ENCODE measurements at regions not wholly inside any gene's neighbourhood (a gene's known extent, or its start where the extent isn't known, plus 50 kb on each side); places are given as distances from the start of the nearest gene placed in this dataset.

GRCh38 chrX:10821293-10821692, 200.9 kb upstream of the MID1 start:
- TF ChIP-seq GATA2 (IDR thresholded peaks at IDR 0.05; ENCODE audit: low read depth, low read length) (no peak), GATA3 (IDR thresholded peaks at IDR 0.05; ENCODE audit: low read depth, low read length) (no peak)

DNA sequence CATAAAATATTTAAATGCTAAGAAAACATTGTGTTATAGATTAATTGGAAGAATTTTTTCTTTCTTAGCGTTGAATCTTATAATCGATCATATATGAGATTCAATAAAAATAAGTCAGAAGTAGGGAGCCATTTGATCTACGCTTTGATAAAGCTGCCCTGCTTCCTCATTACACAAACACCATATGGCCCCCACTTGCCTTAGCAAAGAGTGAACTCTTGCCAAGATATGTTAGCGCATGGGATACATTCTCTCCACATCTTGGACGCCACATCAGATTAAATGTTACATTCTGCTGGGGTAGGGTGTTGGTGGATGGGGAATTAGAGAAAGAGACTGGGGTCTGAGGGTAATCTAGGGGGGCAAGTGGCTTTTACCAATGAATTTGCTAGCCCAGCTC, 207.7 kb upstream of the MID1 start:
- TF ChIP-seq GATA3 (IDR thresholded peaks at IDR 0.05; ENCODE audit: low read depth, low read length) (no peak), GATA2 (IDR thresholded peaks at IDR 0.05; ENCODE audit: low read depth, low read length) (no peak)

- TF ChIP-seq GATA2 (IDR thresholded peaks at IDR 0.05; ENCODE audit: low read depth, low read length): no peak
- TF ChIP-seq GATA3 (IDR thresholded peaks at IDR 0.05; ENCODE audit: low read depth, low read length): no peak
These were observed 208.3 kb upstream of the MID1 start for GRCh38 chrX:10828640-10829039.

DNA sequence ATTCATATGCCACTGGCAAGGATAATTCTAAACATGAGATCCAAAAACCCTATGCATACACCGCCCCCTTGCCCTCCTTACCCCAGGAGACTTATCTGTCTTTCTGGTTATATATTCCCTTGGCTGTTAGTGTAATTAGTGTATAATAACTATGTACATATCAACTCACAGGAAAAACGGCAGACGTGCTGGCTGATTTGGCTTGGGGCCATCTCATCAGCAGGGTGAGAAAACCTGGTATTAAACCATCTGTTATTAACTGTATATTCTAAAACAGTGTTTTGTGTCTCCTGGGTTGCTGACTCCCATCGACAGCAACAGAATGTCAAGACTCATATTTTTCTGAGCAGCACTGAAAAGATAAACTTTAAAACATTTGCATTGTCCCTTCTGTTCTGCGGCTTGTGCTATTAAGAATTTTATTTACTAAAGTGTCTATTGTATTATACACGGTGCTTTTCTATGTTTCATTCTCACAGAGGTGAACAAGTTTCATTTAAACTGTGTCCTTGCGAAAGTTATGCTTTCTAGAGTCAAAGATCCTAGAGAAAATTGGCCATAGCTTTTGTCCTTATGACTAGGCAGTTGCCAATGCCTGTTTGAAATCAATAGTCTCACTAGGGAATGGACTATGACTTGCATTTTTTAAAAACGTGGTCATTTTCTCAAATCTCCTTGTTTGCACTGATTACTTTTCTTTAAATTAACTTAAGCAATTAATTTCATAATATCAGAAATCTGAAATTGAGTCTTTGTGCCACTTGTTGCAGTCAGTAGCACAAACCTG, 211.5 kb upstream of the MID1 start:
- no peak for TF ChIP-seq GATA2 (IDR thresholded peaks at IDR 0.05; ENCODE audit: low read depth, low read length)
- TF ChIP-seq GATA3 (IDR thresholded peaks at IDR 0.05; ENCODE audit: low read depth, low read length): no peak

GRCh38 chrX:10833299-10834169, 213.1 kb upstream of the MID1 start:
- TF ChIP-seq GATA3 (IDR thresholded peaks at IDR 0.05; ENCODE audit: low read depth, low read length): no peak

- TF ChIP-seq GATA2 (IDR thresholded peaks at IDR 0.05; ENCODE audit: low read depth, low read length): no peak
- TF ChIP-seq GATA3 (IDR thresholded peaks at IDR 0.05; ENCODE audit: low read depth, low read length): no peak
These were observed 221.2 kb upstream of the MID1 start for GRCh38 chrX:10841579-10841978.

DNA sequence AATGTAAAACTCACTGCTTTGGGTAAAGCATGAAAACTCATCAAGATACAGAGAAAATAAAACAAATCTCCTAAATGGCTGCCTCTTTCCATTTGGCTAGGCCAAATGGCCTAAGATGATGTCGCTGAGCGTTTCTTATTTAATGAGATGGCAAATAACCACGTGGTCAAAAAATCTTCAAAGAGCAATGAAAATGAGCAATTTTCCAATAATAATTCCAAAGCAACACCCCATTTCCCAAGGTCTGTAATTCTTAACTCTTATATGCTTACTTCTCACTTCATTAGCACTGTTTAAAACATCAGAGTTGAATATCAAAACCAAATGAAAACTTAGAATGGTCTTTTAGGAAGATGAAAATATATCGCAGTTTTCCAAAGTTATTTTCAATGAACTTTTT, 222.3 kb upstream of the MID1 start:
- no peak for TF ChIP-seq GATA3 (IDR thresholded peaks at IDR 0.05; ENCODE audit: low read depth, low read length)
- no peak for TF ChIP-seq GATA2 (IDR thresholded peaks at IDR 0.05; ENCODE audit: low read depth, low read length)

GRCh38 chrX:10847333-10847732, 226.9 kb upstream of the MID1 start:
- TF ChIP-seq GATA2 (IDR thresholded peaks at IDR 0.05; ENCODE audit: low read depth, low read length) (no peak), GATA3 (IDR thresholded peaks at IDR 0.05; ENCODE audit: low read depth, low read length) (no peak)

DNA sequence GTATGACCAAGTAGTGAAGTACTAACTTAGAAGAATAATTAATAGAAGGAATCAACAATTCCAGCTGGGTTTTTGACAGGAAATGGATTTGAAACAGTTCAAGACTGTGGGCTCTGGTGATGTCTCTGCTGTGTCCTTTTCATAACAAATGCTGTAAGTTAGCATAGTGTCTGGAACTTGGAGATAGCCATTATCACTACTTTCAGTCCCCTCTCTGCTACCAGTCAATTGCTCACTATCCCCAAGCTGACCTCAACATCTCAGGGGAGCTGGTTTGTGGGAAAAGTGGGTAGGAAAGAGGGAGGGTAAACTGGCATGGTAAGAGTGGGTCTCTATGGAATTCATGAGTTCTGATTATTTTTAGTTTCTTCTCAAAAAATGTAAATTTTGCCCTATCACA, 231.4 kb upstream of the MID1 start:
- TF ChIP-seq GATA2 (IDR thresholded peaks at IDR 0.05; ENCODE audit: low read depth, low read length): no peak

- TF ChIP-seq GATA2 (IDR thresholded peaks at IDR 0.05; ENCODE audit: low read depth, low read length) (no peak), GATA3 (IDR thresholded peaks at IDR 0.05; ENCODE audit: low read depth, low read length) (no peak)
These were observed 234.2 kb upstream of the MID1 start for GRCh38 chrX:10854594-10854993.

DNA sequence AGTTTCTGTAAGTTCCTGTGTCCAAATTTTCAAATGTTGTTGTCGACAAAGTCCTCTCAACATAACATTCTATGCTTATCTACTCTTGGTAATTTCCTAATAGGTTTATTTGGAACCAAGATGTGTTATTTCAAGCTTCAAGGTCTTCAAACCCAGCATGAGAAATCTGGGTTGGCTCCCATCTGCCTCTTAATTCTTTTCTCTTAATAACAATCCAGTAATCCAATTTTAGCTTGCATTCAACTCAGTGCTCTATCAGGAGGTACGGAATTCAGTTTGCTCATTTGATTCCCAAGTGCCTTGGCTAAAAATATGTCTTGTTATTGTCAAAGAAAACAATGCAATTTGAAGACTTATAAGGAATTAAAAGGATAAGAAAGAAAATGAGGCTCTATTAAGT, 235.5 kb upstream of the MID1 start:
- TF ChIP-seq GATA3 (IDR thresholded peaks at IDR 0.05; ENCODE audit: low read depth, low read length) (no peak), GATA2 (IDR thresholded peaks at IDR 0.05; ENCODE audit: low read depth, low read length) (no peak)

DNA sequence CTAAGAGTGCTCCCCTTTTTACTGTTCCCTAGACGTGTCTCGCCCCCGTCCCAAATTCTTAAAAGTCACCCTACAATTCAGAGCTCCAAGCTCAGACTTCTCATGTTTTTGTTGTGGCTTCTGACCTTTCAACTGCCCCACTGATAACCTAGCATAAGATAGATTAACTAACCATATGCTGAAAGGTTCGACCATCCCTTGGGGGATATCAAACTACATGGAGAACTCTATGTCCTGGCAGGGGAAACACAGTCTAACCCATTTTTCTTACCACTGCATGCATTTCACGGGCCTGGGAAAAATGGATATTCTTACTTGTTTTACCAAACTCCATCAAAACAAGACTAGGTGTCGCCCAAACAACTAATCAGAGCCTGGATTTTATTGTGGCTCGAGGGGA, 236.4 kb upstream of the MID1 start:
- no peak for TF ChIP-seq GATA3 (IDR thresholded peaks at IDR 0.05; ENCODE audit: low read depth, low read length)

DNA sequence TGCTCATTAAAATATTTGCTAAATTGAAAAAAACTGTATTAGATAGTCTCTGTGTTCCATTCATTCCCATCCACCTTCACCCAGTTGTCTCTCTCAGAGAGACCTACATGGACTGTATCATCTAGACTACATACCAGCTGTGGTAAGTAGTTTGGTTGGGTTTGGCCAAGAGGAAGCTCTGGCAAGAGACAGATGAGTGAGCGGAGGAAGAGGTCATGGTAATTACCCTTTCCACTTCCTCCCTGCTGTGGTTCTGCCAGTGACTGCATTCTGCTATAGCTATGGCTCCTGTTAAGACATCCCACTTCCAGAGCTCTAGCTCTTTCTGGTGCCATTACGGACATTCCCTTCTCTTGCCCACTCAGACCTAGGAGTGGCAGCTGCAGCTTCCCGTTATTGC, 239.0 kb upstream of the MID1 start:
- TF ChIP-seq GATA2 (IDR thresholded peaks at IDR 0.05; ENCODE audit: low read depth, low read length) (no peak), GATA3 (IDR thresholded peaks at IDR 0.05; ENCODE audit: low read depth, low read length) (no peak)

GRCh38 chrX:10875995-10876394, 235.1 kb upstream of the HCCS start:
- TF ChIP-seq GATA3 (IDR thresholded peaks at IDR 0.05; ENCODE audit: low read depth, low read length) (no peak), GATA2 (IDR thresholded peaks at IDR 0.05; ENCODE audit: low read depth, low read length) (no peak)

DNA sequence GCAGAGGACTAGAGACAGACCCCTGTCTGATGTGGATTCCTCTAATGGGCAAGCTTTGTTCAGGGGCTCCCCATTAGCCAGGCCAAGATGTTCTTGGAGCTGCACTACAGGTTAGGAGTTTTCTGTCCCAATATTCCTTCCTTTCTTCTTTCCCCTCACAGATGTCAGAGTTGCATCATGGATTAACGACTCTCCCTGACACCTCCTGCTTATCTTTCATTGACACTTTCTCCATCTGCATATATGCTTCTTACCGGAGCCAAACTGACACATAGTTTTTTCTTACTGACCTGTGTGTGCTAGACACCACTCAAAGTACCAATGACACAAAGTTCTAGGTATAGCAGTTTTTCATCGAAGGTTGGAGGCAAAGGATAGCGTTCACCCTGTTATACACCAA, 228.6 kb upstream of the HCCS start:
- TF ChIP-seq GATA2 (IDR thresholded peaks at IDR 0.05; ENCODE audit: low read depth, low read length): no peak
- TF ChIP-seq GATA3 (IDR thresholded peaks at IDR 0.05; ENCODE audit: low read depth, low read length): no peak

Data from SH-SY5Y (cell line).